ENCODE measurements at regions not wholly inside any gene's neighbourhood (a gene's known extent, or its start where the extent isn't known, plus 50 kb on each side); places are given as distances from the start of the nearest gene placed in this dataset.
A peak's percentile ranks its signal among the peaks of the same experiment; 100 is the strongest.
"Not testable (repeated sequence)": the region's sequence is repeated elsewhere in the genome, so short reads cannot be mapped to it uniquely, and the experiment has no call there.

DNA sequence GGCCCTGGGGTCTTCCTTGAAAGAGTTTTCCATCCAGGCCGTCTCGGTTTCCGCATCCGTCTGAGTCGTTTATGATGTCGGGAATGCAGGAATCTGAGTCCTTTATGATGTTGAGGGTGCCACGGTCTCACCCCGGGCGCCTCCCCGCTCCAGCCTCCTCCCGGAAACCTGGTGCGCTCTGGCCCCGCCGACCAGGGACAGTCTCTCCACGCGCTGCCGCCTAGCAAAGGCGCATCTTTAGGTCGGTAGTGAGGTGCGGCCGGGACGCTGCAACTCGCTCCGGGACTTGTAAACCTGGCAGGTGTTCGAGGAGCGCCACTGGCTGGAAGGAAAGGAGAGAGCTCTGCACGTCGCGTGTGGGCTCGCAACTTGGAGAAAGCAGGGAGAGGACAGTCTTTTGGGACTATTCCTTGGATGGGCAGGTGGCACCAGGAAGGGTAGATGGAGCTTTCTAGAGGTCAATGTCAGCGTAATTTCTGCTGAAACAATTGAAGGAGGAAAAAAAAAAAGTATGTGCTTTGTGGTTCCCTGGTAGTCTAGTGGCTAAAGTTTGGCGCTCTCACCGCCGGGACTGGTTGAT is 132.0 kb downstream of the FAM72B start:
- H3K4me1 ChIP-seq; in situ Hi-C loops (cut with MboI; ENCODE audit: low sequenced_read_pairs); H3K9me3 ChIP-seq; H3K36me3 ChIP-seq (replicated peaks); H3K27me3 ChIP-seq (ENCODE audit: low read depth); H3K4me3 ChIP-seq; DNase-seq (ENCODE audit: low spot score in 2 of 2): not testable (repeated sequence)

DNA sequence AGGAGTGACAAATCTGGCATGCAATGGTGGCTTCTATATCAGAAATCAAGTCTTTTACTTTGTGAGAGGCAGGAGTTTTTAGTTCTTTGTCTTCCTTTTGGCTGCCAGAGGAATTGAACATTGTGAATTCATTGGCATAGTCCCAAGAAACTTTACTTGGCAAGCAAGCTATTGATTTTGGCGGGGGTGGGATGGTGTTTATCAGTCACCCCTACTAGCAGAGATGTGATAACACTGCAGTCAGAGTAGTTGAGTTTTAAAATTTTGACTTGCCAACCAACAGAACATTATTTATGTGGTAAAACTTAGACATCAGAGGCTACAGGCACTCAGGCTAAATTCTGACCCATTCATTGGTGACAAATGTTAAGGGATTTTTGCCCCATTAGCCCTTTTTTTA is 129.2 kb downstream of the FAM72B start:
- DNase-seq (ENCODE audit: low spot score in 2 of 2); H3K4me3 ChIP-seq; H3K9me3 ChIP-seq; H3K36me3 ChIP-seq (replicated peaks); in situ Hi-C loops (cut with MboI; ENCODE audit: low sequenced_read_pairs); H3K4me1 ChIP-seq; H3K27me3 ChIP-seq (ENCODE audit: low read depth): not testable (repeated sequence)

DNA sequence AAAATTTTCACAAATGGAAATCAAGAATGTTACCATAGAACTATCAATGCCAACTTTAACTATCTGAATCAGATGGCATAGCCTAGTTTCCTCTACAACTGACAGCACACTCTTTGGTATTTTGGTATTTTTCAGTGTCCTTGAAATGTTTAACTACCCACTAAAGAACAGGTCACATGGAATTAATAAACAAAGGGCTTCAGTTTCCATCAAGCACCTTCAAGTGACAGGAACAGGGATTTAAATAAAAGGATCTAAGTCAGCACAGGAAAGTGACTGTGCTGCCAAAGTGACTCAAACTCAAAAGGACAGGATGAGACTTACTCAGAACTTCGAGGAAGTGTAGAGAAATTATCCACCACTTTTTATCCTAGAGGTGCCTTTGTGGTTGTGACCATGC is 117.2 kb downstream of the FAM72B start:
- in situ Hi-C loops (cut with MboI; ENCODE audit: low sequenced_read_pairs); H3K4me1 ChIP-seq; H3K36me3 ChIP-seq (replicated peaks); H3K27me3 ChIP-seq (ENCODE audit: low read depth); DNase-seq (ENCODE audit: low spot score in 2 of 2); H3K4me3 ChIP-seq; H3K9me3 ChIP-seq: not testable (repeated sequence)

DNA sequence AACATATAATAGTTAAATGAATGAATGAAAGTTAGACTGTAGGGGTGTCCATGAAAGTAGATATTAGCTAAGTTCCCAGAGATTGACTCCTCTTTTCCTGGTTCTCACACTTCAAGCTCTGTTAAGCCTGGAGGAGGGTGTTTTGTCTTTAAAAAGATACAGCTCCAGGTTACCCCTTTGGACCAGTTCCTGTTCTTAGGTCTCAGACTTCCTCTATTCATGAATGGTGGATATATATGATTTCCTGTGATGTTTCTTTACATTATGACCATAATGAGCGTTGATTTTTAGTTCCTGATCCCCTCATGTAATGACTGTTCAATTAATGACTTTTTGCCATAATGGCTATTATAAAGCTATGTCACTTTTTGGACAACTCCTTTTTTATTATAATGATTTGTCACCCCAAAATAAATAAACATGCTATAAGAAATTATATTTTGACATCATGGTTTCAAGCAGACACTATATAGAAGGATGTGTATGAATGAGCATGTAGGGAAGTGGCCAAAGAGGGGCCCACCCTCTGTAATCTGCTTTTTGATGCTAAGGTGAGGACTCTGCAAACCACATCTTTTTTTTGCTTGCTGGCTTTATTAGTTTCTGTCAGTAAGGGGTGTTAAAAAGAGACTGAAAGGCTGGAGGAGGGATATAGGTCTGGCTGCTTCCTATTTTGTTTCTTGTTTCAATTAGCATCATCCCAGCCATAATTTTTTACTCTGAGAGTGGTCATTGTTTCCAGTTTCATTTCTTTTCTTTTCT is 115.2 kb downstream of the FAM72B start:
- H3K36me3 ChIP-seq (replicated peaks); DNase-seq (ENCODE audit: low spot score in 2 of 2); in situ Hi-C loops (cut with MboI; ENCODE audit: low sequenced_read_pairs); H3K4me1 ChIP-seq; H3K27me3 ChIP-seq (ENCODE audit: low read depth); H3K4me3 ChIP-seq; H3K9me3 ChIP-seq: not testable (repeated sequence)

DNA sequence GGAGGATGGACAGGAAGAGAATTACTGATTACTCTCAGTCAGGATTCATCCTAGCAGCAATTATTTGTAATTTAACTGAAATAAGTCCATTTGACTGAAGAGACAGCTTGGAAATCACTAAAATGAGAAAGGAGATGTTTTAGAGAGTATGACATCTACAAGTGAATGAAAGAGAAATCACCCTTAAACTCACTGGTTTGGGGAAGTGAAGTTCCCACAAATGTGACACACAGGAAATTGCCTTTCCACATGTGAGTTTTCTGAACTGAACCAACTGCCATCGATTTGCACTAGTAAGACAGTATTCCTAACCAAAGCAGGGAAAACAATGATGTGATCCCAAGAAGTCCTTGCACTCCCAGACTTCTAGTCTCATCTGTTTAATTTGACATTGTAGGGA is 110.3 kb downstream of the FAM72B start:
- DNase-seq (ENCODE audit: low spot score in 2 of 2); H3K4me1 ChIP-seq; H3K27me3 ChIP-seq (ENCODE audit: low read depth); H3K4me3 ChIP-seq; H3K36me3 ChIP-seq (replicated peaks); H3K9me3 ChIP-seq; in situ Hi-C loops (cut with MboI; ENCODE audit: low sequenced_read_pairs): not testable (repeated sequence)

DNA sequence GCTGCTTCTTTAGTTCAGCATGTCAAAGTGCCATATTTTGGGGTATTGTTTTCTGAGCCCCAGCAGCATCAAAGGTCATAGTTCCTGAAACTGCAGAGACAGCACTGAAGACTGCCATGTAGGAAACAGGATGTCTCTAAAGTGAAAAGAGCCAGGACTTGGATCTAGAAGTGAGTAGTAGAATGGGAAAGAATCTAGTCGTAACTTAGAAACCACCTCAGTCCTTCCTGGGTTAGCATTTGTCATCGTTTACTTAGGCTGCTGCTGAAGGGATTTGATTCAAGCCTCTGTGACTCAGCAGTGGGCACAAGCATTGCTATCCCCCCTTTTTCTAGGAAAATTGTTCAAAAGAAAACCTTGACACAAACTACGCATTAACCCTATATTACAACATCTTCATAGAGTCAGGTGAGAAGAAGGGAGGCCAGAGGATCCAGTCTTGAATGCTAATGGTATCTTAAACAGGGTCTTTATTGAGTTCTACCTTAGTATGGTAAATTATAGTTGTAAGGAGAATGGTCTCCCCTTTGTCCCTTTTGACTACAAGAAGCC is 108.8 kb downstream of the FAM72B start:
- H3K9me3 ChIP-seq; H3K27me3 ChIP-seq (ENCODE audit: low read depth); in situ Hi-C loops (cut with MboI; ENCODE audit: low sequenced_read_pairs): not testable (repeated sequence)

DNA sequence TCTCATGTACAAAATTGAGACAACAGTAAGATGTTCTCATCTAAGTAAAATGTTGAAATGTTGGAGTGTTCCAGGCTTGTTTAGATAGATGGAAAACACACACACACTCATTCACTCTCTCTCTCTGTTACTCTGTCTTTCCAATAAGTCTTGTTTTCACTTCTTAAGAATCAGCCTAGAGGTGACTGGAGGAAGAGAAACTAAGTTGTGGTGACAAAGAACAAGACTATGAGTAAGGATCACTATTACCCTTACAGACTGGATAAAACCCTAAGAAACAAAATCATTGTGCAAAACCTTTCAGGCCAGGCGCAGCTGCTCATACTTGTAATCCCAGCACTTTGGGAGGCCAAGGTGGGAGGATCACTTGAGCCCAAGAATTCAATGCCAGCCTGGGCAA is 107.5 kb downstream of the FAM72B start:
- H3K9me3 ChIP-seq; H3K4me1 ChIP-seq; in situ Hi-C loops (cut with MboI; ENCODE audit: low sequenced_read_pairs); DNase-seq (ENCODE audit: low spot score in 2 of 2); H3K4me3 ChIP-seq; H3K27me3 ChIP-seq (ENCODE audit: low read depth); H3K36me3 ChIP-seq (replicated peaks): not testable (repeated sequence)

More for the DNA sequence above, 108.8 kb downstream of the FAM72B start:
- H3K4me3 ChIP-seq; H3K4me1 ChIP-seq; H3K36me3 ChIP-seq (replicated peaks); DNase-seq (ENCODE audit: low spot score in 2 of 2): not testable (repeated sequence)

DNA sequence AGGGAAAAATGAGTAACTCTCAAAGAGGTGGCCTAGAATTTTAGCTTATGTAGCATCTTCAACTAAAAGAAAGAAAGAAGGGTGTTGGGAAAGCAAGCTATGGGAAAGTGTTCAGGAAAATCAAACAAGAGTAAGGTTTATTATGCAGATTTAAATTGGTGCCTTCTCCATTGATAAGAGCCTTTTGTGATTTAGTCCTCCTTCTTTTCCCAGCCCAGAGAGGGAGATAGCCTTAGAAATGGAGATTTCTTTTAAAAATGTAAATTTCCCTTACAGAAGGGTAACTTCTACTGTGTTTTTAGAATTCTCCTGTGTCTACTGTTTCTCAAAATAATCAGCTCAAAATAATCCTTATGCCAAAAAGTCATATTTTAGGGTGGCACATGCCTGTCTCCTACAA is 104.5 kb downstream of the FAM72B start:
- H3K36me3 ChIP-seq (replicated peaks); H3K9me3 ChIP-seq; H3K4me3 ChIP-seq; H3K27me3 ChIP-seq (ENCODE audit: low read depth); in situ Hi-C loops (cut with MboI; ENCODE audit: low sequenced_read_pairs); H3K4me1 ChIP-seq: not testable (repeated sequence)
- peak in 1 of 2 experiments; percentile 69 for DNase-seq (ENCODE audit: low spot score in 2 of 2)

DNA sequence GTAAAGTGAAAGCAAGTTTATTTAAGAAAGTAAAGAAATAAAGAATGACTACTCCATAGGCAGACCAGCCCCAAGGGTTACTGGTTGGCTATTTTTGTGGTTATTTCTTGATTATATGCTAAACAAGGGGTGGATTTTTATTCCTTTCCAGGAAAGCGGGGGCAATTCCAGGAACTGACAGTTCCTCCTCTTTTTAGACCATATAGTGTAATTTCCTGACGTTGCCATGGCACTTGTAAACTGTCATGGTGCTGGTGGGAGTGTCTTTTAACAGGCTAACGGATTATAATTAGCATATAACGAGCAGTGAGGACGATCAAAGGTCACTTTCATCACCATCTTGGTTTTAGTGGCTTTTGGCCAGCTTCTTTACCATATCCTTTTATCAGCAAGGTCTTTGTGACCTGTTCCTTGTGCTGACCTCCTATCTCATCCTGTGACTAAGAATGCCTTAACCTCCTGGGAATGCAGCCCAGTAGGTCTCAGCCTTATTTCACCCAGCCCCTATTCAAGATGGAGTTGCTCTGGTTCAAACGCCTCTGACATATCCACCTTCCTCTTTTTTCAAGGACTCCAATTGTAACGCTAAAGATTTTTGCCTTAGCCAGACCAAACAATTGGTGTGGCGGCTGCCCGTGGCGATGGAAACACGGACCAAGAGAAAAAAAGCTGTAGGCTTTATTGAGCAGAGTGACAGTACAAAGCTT is 103.8 kb downstream of the FAM72B start:
- peak; percentile 47 to 53 for DNase-seq (ENCODE audit: low spot score in 2 of 2)
- H3K27me3 ChIP-seq (ENCODE audit: low read depth); H3K36me3 ChIP-seq (replicated peaks); H3K9me3 ChIP-seq; in situ Hi-C loops (cut with MboI; ENCODE audit: low sequenced_read_pairs); H3K4me1 ChIP-seq; H3K4me3 ChIP-seq: not testable (repeated sequence)

DNA sequence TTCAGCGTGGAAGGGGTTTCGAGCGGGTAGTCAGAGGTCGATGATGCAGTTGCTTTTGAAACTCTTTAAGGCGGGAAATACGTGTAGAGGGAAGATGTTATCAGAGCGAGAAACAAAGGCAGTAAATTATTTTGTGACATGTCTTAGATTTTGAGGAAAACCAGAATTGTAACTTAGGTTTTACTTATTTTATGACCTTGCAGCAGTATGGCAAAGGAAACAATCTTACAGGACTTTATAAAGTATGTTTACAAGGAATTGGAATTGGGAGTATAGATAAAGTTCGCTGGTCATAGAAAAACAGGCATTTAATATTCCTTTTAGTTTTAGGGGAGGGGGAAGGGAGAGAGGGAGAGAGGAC is 103.3 kb downstream of the FAM72B start:
- H3K36me3 ChIP-seq (replicated peaks); in situ Hi-C loops (cut with MboI; ENCODE audit: low sequenced_read_pairs); H3K4me3 ChIP-seq; DNase-seq (ENCODE audit: low spot score in 2 of 2); H3K9me3 ChIP-seq; H3K27me3 ChIP-seq (ENCODE audit: low read depth); H3K4me1 ChIP-seq: not testable (repeated sequence)

DNA sequence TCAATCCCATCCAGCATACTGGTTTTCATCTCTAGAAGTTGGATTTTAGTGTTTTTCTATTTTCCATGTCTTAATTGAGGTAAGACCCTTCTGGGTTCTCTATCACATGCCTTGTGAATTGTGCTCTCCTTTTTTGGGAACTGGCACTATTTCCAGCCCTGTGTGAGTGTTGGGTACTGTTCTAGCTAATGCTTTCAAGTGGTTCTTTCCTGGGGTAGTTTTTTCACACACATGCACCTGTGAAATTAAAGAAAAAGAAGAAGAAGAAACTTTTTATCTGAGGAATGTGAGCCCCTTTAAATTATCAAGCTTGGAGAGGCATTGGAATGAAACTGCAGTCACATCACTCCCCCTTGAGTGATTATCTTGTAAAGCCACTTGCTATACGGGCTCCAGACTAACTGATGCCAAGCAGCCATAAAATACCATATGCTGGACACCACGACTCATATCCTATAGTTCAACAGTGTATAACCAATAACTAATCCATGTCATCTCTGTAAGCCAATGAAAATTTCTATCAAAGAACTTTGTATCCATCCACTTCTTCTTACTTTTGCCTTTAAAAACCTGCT is 102.4 kb downstream of the FAM72B start:
- H3K36me3 ChIP-seq (replicated peaks); H3K27me3 ChIP-seq (ENCODE audit: low read depth); DNase-seq (ENCODE audit: low spot score in 2 of 2); in situ Hi-C loops (cut with MboI; ENCODE audit: low sequenced_read_pairs); H3K9me3 ChIP-seq; H3K4me1 ChIP-seq; H3K4me3 ChIP-seq: not testable (repeated sequence)

DNA sequence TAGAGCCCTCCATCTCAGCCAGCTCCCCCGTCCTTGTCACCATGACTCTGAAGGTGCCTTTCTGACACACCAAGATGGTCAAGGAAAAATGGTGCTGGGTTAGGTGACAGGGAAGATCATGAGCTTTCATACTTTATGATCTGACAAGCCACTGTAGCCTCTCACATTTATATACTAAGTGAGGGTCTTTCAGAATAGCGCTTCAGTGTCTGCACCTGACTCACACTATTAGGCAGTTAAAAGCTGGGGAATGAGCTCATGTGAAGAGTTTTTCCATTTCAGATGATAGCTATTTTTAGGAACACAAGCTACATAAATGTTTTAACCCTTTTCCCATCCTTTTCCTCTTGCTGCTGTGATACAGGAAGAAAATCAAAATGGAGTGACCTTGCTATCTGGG is 101.1 kb downstream of the FAM72B start:
- H3K36me3 ChIP-seq (replicated peaks); in situ Hi-C loops (cut with MboI; ENCODE audit: low sequenced_read_pairs); H3K4me1 ChIP-seq; DNase-seq (ENCODE audit: low spot score in 2 of 2); H3K9me3 ChIP-seq; H3K4me3 ChIP-seq; H3K27me3 ChIP-seq (ENCODE audit: low read depth): not testable (repeated sequence)

DNA sequence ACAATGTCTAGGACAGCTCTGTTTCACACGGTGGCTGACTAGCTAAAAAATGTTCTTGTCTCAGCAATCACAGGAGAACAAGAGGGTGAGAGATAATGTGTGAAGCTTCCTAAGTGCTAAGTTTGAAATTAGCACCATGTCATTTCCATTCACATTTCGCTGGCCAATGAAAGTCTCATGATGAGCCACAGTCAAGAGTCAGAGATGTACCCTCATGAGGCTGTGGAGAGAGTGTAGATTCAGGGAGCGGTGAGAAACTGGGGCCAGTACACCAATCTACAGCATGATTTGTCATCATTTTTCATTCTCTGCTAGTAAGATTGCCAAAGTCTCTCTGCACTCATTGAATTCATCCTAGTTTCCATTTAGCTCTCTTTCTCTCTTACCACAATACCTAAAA is 97.9 kb downstream of the FAM72B start:
- H3K27me3 ChIP-seq (ENCODE audit: low read depth); H3K4me1 ChIP-seq; DNase-seq (ENCODE audit: low spot score in 2 of 2); in situ Hi-C loops (cut with MboI; ENCODE audit: low sequenced_read_pairs); H3K36me3 ChIP-seq (replicated peaks); H3K4me3 ChIP-seq; H3K9me3 ChIP-seq: not testable (repeated sequence)

DNA sequence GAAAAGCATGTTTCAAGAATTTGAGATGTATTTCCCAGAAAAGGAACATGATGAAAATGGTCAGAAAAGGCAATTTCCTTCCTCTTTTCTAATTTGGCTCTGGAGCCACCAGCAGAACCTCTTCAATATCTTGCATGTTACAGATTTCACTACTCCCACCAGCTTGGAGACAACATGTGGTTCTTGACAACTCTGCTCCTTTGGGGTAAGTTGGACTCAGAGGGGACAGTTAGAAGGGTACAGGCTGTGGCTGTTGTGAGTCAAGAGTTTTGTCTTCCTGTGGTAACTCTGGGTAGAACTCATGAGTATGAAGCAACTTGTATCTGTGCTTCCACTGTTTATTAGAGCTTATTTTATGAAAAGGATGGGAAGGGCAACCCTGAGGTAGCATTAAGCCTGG is 96.9 kb downstream of the FAM72B start:
- DNase-seq (ENCODE audit: low spot score in 2 of 2); H3K4me1 ChIP-seq; H3K4me3 ChIP-seq; in situ Hi-C loops (cut with MboI; ENCODE audit: low sequenced_read_pairs); H3K27me3 ChIP-seq (ENCODE audit: low read depth); H3K36me3 ChIP-seq (replicated peaks); H3K9me3 ChIP-seq: not testable (repeated sequence)

Measured in HAP-1 (cell line).